GM12872 (cell line): ENCODE measurements at regions not wholly inside any gene's neighbourhood (a gene's known extent, or its start where the extent isn't known, plus 50 kb on each side); places are given as distances from the start of the nearest gene placed in this dataset.

Experiments
- CTCF ChIP-seq: IDR thresholded peaks from 3 replicates; pipeline ENCODE4 v1.5.1; 2011; ENCODE audit warnings: low read depth, mild to moderate bottlenecking, low read length, moderate library complexity; ENCODE audit not compliant: insufficient read depth

DNA sequence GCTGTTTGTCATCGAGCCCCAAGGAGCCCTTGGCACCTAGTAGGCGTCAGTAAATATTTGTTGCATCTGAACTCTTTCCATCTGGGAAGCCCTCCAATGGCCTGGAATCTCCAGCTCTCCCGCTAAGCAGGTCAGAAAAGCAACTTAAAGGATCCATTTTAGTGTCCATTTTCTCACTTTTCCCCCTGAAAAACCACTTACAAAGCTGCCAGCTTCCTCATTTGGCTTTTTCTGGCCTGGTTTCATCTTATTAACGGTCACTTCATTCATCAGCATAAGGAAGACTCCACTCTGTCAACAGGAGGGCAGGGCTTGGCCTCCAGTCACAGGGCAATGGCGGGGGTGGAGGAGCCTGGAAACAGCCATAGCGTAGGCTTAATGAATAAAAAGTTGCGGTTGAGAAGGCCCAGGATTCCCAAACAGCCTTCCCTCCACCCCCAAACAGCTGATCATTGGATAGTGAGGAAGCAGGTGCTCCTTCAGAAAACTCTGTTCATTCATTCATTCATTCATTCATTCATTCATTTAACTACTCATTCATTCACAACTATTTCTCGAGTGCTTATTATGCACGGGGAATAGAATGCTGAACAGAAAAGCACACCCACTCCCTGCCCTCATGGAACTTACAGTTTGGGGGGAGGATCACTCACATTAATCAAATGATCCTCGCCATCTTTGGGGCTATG, 104.5 kb upstream of the RCN1 start:
- TF ChIP-seq CTCF: no peak

GRCh38 chr11:31981457-31981856, 109.4 kb upstream of the RCN1 start:
- no peak for TF ChIP-seq CTCF

GRCh38 chr11:31977343-31977742, 113.5 kb upstream of the RCN1 start:
- TF ChIP-seq CTCF: no peak

DNA sequence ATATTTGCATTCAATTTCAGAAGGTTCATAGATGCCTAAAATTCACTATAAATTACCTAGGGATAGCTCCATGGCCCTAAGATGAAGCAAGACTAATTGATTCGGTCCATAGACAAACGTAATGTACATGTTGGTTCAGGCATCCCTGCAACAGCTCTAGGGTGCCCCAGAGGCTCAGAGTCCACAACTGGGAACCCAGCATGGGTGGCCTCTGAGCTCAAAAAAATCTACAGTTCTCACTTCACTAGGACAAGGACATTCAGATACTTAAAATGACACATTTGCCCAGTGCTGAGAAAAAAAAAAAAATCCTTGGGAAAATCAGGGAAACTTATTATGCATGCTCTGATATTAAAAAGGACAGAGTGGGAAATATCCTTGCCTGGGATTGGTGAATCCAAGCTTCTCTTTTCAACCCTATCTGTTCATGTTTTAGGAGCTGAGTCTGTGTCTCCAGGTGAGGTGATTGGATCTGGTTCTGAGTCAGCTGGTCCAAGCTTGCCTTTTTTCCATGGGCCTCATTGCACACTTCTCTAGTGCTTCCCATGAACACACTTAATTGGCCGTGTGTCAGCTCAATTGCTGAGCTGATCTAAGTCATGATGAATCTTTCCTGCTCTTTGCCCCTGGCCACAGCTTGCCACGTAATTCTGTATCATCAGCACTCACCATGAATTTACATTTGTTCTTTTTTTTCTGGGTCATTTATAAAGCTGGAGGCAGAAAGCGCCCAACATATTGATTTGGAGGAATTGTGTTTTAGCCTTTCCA, 116.3 kb upstream of the RCN1 start:
- TF ChIP-seq CTCF: no peak

DNA sequence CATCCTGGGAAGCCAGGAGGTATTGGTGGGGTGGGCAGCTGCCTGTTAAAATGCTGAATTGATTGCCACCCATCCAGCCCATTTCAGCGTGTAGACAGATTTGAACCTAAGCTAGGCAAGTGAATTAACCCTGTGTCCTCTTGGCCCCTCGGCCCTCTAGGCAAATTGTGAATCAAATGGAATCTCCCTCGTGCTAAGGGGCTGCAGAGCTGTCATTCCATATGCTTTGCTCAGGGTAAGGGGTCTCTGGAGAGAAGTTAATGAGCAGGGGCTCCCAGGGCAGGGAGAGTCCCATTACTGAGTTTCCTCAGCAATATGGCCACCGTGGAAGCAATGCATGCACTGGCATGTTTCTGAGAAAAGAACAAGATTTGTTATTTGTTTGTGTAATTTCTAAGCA, 117.7 kb upstream of the RCN1 start:
- TF ChIP-seq CTCF: no peak

GRCh38 chr11:31972623-31973022, 118.3 kb upstream of the RCN1 start:
- TF ChIP-seq CTCF: no peak

GRCh38 chr11:31969359-31969702, 121.5 kb upstream of the RCN1 start:
- no peak for TF ChIP-seq CTCF
